GM12872 (cell line): ENCODE measurements at regions not wholly inside any gene's neighbourhood (a gene's known extent, or its start where the extent isn't known, plus 50 kb on each side); places are given as distances from the start of the nearest gene placed in this dataset.

Experiments used
- CTCF ChIP-seq: IDR thresholded peaks from 3 replicates; pipeline ENCODE4 v1.5.1; 2011; ENCODE audit warnings: low read depth, mild to moderate bottlenecking, low read length, moderate library complexity; ENCODE audit not compliant: insufficient read depth

DNA sequence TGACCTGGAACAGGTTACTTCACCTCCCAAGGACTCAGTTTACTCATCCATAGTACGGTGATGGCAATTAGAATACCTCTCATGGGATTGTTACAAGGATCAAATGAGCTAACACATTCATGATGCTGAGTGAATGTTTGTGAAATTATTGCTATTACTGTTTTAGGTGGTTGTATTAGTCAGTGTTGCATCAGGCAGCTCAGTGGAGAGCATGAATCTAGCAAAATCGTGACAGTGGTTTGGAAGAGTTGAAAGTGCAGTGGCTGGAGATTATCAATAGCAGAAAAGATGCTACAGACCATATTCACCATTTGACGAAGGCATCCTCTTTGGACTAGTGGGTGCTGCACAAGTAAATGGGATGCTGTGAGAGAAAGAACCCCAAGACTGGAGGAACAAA lies 50.4 kb upstream of the CTNNBL1 start:
- no peak for TF ChIP-seq CTCF

- TF ChIP-seq CTCF, result no peak
Measured at GRCh38 chr20:37642246-37642645, 51.6 kb upstream of the CTNNBL1 start.

GRCh38 chr20:37640600-37641561 lies 52.9 kb upstream of the CTNNBL1 start:
- TF ChIP-seq CTCF, result no peak

- TF ChIP-seq CTCF, result no peak
Measured at GRCh38 chr20:37638527-37638926, 55.3 kb upstream of the CTNNBL1 start.

DNA sequence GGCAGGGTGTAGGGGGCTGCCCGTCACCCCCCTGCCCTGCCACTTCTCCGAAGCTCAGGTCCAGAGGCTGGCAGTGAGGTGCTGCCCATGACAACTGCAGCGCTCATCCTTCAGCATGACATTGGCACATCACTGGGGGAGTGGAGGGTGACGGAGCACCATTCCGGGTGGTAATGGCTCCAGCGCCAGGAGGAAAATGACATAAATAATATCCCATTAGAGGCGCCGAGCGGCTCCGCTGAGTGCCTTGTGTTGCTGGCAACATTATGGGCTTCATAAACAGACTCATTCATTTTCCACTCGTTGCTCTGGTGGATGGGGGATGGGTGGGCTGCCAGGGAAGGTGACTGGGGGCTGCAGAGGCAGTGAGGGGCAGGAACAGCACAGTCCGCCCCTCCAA lies 56.9 kb upstream of the CTNNBL1 start:
- TF ChIP-seq CTCF, result no peak

DNA sequence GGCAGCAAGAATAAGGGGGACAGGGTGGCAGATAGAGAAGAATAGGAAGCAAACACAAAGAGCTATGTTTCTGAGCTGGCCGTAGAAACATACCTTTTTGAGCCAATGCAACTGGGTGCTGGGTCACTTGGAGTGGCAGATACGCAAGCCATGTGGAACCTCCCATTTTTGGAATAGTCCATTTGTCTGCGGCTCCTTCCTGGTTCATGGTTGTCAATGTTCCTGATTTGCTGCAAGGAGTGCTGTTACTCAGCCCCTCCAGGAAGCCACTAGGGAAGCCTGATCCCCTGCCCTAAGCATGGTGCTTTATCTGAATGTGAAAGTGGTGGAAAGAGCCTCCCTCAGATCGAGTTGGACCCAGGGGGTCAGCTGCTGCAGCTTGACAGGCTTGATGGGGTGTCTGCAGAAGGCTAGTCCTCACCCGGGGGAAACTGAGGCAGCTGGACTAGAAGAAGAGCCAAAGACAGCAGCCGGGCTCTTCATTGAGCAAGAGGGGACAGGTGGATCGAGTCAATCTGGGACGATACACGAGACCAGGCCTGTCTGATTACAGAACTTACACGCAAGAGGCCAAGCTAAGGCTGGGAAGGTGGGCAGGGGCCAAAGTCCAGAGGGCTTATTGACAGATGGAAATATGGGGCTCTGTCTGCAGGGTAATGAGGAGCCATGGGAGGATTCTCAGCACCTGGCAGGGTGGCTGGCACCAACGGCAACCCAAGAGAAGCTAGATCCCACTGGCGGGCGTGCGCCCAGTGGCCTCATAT lies 57.4 kb upstream of the CTNNBL1 start:
- TF ChIP-seq CTCF, result no peak

DNA sequence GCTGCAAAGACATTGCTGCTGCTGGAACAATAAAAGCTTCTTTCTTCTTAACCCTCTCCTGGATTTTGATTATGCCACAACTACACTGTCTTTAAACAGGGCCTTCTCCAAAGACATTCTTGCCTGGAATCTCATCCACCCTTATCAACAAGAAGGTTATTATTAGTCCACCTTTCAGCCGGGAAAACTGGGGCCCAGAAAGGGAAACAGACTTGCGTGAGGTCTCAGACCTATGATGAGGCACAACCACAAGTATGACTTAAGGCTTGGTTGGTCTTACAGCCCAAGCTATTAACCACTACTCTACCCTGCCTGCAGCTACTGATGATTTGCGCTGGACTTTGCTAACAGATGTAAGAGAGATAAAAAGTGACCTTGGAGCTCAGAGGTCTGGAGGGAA lies 62.8 kb upstream of the CTNNBL1 start:
- no peak for TF ChIP-seq CTCF
